GM12864 (cell line): ENCODE measurements at regions not wholly inside any gene's neighbourhood (a gene's known extent, or its start where the extent isn't known, plus 50 kb on each side); places are given as distances from the start of the nearest gene placed in this dataset.

ENCODE experiments used
- DNase-seq: peaks from one replicate; pipeline ENCODE4 v3.0.0-alpha.2; 2011; ENCODE audit warnings: low read depth
- H3K4me3 ChIP-seq: 2 replicates; pipeline ENCODE4 v1.5.1; 2011; ENCODE audit warnings: mild to moderate bottlenecking, low read depth, low read length, control low read depth
- TF ChIP-seq, protein P1 (sequence below): IDR thresholded peaks from 2 replicates; pipeline ENCODE4 v1.5.1; 2011; ENCODE audit warnings: low read depth, mild to moderate bottlenecking, moderate library complexity, low read length, control low read depth, inconsistent platforms; ENCODE audit errors: missing control alignments

DNA sequence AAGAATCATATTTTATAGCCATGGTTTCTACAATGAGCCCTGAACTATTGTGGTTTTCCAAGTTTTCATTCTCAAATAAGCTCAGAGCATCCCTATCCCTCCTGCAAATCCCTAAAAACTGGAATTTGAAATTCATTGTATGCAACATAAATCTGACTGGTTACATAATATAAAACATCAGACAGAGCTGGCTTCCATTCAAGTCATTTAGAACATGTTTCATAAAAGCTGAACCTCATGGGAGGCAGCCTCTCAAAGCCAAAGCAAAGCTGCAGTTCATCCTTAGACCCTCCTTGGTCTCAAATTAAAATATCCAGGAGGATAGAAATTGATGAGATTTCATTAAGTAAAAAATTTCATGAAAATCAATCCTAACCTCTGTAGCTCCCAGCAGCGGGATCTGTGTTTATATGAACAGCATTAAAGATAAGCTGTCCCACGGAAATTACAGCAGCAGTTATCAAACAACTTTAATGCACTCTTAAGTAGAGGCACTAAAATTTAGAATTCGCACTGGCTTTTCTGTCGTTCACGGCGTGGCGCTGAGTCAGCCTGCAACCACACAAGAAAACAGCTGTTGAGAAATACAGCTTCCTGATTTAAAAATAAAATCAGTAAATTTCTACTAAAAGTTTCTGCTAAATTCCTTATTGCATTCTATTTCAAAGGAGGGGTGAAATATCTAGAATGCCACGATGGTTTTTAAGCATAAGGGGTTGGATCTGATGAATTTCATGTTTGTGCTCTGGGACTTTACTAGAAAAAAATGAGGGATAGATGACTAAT is 99.9 kb upstream of the TIAM1 start:
- no peak for DNase-seq
- H3K4me3 ChIP-seq: no peak overlapping the region
- TF ChIP-seq, protein P1, sequence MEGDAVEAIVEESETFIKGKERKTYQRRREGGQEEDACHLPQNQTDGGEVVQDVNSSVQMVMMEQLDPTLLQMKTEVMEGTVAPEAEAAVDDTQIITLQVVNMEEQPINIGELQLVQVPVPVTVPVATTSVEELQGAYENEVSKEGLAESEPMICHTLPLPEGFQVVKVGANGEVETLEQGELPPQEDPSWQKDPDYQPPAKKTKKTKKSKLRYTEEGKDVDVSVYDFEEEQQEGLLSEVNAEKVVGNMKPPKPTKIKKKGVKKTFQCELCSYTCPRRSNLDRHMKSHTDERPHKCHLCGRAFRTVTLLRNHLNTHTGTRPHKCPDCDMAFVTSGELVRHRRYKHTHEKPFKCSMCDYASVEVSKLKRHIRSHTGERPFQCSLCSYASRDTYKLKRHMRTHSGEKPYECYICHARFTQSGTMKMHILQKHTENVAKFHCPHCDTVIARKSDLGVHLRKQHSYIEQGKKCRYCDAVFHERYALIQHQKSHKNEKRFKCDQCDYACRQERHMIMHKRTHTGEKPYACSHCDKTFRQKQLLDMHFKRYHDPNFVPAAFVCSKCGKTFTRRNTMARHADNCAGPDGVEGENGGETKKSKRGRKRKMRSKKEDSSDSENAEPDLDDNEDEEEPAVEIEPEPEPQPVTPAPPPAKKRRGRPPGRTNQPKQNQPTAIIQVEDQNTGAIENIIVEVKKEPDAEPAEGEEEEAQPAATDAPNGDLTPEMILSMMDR: no peak

DNA sequence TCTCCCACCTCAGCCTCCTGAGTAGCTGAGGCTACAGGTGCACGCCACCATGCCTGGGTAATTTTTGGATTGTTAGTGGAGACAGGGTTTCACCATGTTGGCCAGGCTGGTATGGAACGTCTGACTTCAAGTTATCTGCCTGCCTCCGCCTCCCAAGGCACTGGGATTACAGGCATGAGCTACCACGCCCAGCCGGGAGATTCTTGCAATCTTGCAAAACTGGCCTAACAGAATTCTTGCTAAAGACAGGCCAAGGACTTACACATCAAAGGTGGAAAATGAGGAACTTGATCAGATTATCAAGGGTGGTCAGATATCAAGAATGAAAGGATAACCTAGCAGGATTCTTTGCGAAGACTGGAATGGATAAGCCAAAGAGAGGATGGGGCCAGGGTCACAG is 98.3 kb upstream of the TIAM1 start:
- TF ChIP-seq, protein P1: no peak
- no peak for DNase-seq

DNA sequence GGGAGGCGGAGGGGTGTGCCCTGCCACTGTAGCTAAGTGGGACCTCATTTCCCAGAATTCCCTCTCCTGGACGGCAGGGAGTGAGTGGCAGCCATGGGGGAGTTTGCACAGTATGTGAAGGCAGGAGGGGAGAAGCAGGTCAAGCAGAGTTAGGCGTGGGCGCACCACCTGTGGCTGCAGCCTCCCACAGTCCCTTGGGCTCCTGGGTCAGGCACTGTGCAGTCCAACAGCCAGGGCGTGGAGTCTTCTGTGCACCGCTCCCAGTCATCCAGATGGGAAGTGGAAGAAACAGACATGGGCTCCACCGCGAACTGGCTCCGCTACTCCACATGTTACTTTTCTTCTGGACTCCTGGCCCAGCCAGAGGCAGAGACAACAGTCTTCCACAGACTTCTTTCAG is 85.4 kb upstream of the TIAM1 start:
- H3K4me3 ChIP-seq: no peak overlapping the region
- TF ChIP-seq, protein P1: no peak
- no peak for DNase-seq

More for the DNA sequence above, 98.3 kb upstream of the TIAM1 start:
- no peak overlapping the region for H3K4me3 ChIP-seq

DNA sequence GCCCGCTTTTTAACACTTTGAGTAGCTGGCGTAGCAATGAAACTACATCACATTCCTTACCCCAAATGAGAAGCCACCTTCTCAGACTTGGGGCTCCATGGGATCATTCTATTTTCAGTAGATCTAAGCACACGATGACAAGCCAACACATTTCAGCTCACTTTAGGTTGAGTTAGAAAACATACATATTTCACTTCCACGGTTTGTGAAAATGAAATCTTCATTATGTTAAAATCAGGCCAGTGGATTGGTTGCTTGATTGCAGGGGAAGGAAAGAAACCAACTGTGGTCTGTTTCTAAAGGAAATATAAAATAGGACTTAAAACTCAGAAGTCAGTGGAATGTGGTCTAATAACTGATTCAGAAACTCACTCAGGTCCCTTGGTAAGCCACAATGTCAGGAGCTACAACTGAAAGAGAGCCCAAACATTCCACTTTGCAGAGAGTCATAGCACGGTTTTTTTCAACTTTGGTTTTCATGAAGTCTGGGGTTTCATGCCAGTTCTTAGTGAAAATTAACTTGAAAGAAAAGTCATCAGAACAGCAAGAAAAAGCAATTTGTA is 82.3 kb upstream of the TIAM1 start:
- no peak overlapping the region for H3K4me3 ChIP-seq
- TF ChIP-seq, protein P1: no peak
- DNase-seq: no peak

DNA sequence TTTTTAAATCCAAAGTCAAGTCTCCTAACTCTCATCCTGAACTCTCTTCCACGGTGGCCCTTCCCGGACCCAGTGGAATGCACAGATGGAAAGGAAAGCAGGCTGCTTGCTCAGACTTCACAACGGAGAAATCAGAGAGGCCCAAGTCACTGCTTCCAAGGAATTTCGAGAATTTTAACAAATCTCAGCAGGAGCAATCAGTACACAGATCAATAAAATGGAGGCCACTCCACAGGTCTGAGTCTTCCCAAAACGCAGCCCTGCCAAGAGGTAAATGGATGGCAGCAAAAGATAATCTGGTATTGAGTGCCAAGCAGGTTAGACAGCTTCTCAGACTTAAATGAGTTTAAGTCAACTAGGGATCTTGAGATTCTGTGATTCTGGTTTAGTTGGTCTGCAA is 81.1 kb upstream of the TIAM1 start:
- TF ChIP-seq, protein P1: no peak
- no peak for DNase-seq

DNA sequence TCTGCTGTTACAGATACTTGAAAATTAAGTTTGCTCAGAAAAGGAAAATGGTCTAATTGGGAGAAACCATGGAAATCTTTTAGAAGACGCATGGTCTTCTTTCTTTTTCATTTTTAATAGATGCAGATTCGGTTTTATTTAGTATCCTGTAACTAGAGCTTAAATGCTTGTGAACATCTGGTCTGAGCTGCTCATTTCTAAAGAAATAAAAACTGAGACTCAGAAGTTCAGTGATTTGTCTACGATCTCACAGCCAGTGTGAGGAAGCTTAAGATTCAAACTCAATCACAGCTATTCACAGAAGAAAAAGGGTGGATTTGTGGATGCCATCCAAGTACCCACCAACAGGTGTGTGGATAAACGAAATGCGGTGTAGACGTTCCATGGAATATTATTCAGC is 80.0 kb upstream of the TIAM1 start:
- TF ChIP-seq, protein P1: no peak
- no peak overlapping the region for H3K4me3 ChIP-seq
- no peak for DNase-seq

More for the DNA sequence above, 81.1 kb upstream of the TIAM1 start:
- no peak overlapping the region for H3K4me3 ChIP-seq

DNA sequence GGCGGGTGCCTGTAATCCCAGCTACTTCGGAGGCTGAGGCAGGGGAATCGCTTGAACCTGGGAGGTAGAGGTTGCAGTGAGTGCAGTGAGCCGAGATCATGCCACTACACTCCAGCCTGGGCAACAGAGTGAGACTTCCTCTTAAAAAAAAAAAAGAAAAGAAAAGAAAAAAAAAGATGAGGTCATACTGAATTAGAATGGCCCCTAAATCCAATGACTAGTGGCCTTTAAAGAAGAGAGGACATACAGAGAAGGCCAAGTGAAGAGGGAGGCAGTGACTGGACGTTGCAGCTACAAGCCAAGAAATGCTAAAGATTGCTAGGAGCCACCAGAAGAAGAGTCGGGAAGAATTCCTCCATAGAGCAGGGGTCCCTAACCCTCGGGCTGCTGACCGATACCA is 76.9 kb upstream of the TIAM1 start:
- no peak for DNase-seq
- TF ChIP-seq, protein P1: no peak

More for the DNA sequence above, 76.9 kb upstream of the TIAM1 start:
- H3K4me3 ChIP-seq: no peak overlapping the region
